NCI-H2107 treated with DMSO at 0.1 percent for 48 hours (cell line): ENCODE measurements at regions not wholly inside any gene's neighbourhood (a gene's known extent, or its start where the extent isn't known, plus 50 kb on each side); places are given as distances from the start of the nearest gene placed in this dataset.
"Not testable (repeated sequence)": the region's sequence is repeated elsewhere in the genome, so short reads cannot be mapped to it uniquely, and the experiment has no call there.

Experiments
- DNase-seq: peaks from one replicate; lab custom pipeline; 2025; ENCODE audit not compliant: unreplicated experiment; lab: John Stamatoyannopoulos, UW

- DNase-seq = no peak
Observed at GRCh38 chr9:26789959-26790358, 102.6 kb downstream of the CAAP1 start.

- no peak for DNase-seq
Observed at GRCh38 chr9:26786564-26786963, 106.0 kb downstream of the CAAP1 start.

GRCh38 chr9:26782899-26783298 lies 109.7 kb downstream of the CAAP1 start:
- no peak for DNase-seq

- DNase-seq = no peak
Observed at GRCh38 chr9:26781906-26782305, 110.7 kb downstream of the CAAP1 start.

- DNase-seq = not testable (repeated sequence)
Observed at GRCh38 chr9:26780307-26780706, 112.3 kb downstream of the CAAP1 start.

GRCh38 chr9:26779062-26779461 lies 113.5 kb downstream of the CAAP1 start:
- no peak for DNase-seq

GRCh38 chr9:26775391-26775790 lies 117.2 kb downstream of the CAAP1 start:
- no peak for DNase-seq

GRCh38 chr9:26773056-26773455 lies 119.5 kb downstream of the CAAP1 start:
- DNase-seq = no peak

GRCh38 chr9:26770821-26771220 lies 121.8 kb downstream of the CAAP1 start:
- no peak for DNase-seq

- DNase-seq = no peak
Observed at GRCh38 chr9:26768145-26768544, 124.5 kb downstream of the CAAP1 start.

- DNase-seq = no peak
Observed at GRCh38 chr9:26760675-26761074, 131.9 kb downstream of the CAAP1 start.

- DNase-seq = no peak
Observed at GRCh38 chr9:26758655-26759054, 133.9 kb downstream of the CAAP1 start.

GRCh38 chr9:26756881-26757280 lies 135.7 kb downstream of the CAAP1 start:
- no peak for DNase-seq

- no peak for DNase-seq
Observed at GRCh38 chr9:26755476-26755875, 137.1 kb downstream of the CAAP1 start.

GRCh38 chr9:26754509-26755164 lies 138.0 kb downstream of the CAAP1 start:
- DNase-seq = no peak

- DNase-seq = no peak
Observed at GRCh38 chr9:26753971-26754370, 138.6 kb downstream of the CAAP1 start.

GRCh38 chr9:26750162-26750561 lies 142.4 kb downstream of the CAAP1 start:
- DNase-seq = no peak

- no peak for DNase-seq
Observed at GRCh38 chr9:26748449-26749058, 144.0 kb downstream of the CAAP1 start.

GRCh38 chr9:26747611-26748010 lies 145.0 kb downstream of the CAAP1 start:
- DNase-seq = no peak

GRCh38 chr9:26746357-26747072 lies 146.1 kb downstream of the CAAP1 start:
- no peak for DNase-seq

GRCh38 chr9:26745111-26745510 lies 147.5 kb downstream of the CAAP1 start:
- DNase-seq = no peak
